ENCODE measurements at regions not wholly inside any gene's neighbourhood (a gene's known extent, or its start where the extent isn't known, plus 50 kb on each side); places are given as distances from the start of the nearest gene placed in this dataset.

DNA sequence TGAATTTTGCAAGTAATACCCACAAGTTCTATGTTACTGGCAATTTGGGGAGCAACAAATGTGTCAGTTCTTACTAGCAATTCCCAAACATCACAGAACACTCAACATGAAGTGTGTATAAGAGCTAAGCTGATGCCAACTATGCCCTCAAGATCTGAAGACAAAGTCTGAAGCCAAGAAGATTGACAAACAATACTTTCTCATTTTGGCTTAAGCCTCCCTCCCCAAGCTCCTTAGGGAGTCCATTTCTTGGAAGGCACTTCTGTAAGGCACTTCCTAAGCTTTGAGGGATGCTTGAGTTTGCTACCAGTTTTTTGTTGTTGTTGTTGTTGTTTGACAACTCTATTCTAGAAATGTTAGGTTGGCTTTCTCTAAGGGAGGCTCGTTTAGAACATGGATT, 154.4 kb upstream of the ZNF644 start:
- ATAC-seq (ENCODE audit: low FRiP score), result no peak
- no peaks in the 10 kb centered on the region for H3K9me3 ChIP-seq (ENCODE audit: control insufficient read depth, low read length)
- no peaks in the 10 kb centered on the region for H3K4me1 ChIP-seq (ENCODE audit: control insufficient read depth in 1 of 2, insufficient read depth in 2 of 2, low read length in 2 of 2)
- H3K27ac ChIP-seq (ENCODE audit: low read depth in 1 of 2, low read length in 2 of 2), result no peak overlapping the region
- DNase-seq, result no peak
- WGBS, 2 donors, result 56 to 58% methylated on average over 1 of the region's 1 CpG
- intact Hi-C loops (cut with DNase I), result no loop called here
- H3K4me3 ChIP-seq (ENCODE audit: low read length in 2 of 2), result no peak overlapping the region
- H3K27me3 ChIP-seq (ENCODE audit: control insufficient read depth in 1 of 2, insufficient read depth in 2 of 2, low read length in 1 of 2), result no peaks in the 10 kb centered on the region
- no peaks in the 10 kb centered on the region for H3K36me3 ChIP-seq (ENCODE audit: control insufficient read depth in 1 of 2, insufficient read depth in 2 of 2, low read length in 1 of 2)

DNA sequence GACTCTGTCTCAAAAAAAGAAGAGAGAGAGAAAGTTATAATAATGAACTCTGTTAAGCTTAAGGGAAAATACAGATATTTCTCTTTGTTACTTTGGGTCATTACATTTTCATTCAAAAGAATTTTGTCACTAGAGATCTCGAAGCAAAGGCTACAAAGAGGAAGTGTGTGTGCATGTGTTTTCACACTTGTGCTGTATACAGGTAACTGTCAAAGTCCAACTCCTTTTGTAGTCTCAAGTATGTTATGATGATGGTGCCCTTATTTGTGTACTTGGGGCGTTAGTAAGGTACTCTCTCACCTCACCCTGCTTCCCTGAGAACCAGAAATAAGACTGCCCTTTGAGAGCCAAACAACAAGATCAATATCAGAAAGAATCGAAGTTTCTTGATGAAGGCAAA, 152.9 kb upstream of the ZNF644 start:
- Histone ChIP-seq H3K36me3 (ENCODE audit: control insufficient read depth in 1 of 2, insufficient read depth in 2 of 2, low read length in 1 of 2) (no peaks in the 10 kb centered on the region), H3K4me1 (ENCODE audit: control insufficient read depth in 1 of 2, insufficient read depth in 2 of 2, low read length in 2 of 2) (no peaks in the 10 kb centered on the region), H3K9me3 (ENCODE audit: control insufficient read depth, low read length) (no peaks in the 10 kb centered on the region), H3K27me3 (ENCODE audit: control insufficient read depth in 1 of 2, insufficient read depth in 2 of 2, low read length in 1 of 2) (no peaks in the 10 kb centered on the region), H3K27ac (ENCODE audit: low read depth in 1 of 2, low read length in 2 of 2) (no peak overlapping the region), H3K4me3 (ENCODE audit: low read length in 2 of 2) (no peak overlapping the region)
- ATAC-seq (ENCODE audit: low FRiP score) (no peak), DNase-seq (no peak)
- intact Hi-C loops (cut with DNase I), result no loop called here
- WGBS, 2 donors, result 78 to 80% methylated on average over 3 of the region's 3 CpGs

DNA sequence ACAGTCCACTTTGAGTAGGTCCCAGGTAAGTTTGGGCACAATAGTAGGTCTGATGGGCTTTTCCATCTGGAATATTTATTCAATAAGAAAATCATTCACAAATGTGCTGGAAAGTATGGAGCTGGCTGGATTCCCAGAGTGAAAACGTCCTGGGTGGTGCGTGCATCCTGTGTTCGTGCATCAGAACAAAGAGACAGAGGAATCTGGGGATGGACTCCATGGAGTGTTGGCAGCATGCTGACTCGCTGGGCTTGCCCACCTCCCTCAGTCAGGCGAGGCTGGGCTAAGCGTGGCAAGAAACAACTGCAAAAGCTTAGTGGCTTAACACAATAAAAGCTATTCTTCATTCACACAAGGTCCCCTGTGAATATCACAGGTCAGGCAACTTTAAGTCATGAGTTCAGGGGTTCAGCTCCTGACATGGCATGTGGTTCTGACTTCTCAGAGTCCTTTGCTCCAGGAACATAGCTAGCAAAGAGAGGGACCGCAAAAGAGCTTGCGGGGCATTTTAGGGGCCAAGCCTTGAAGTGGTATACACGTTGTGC, 151.6 kb upstream of the ZNF644 start:
- no peak for ATAC-seq (ENCODE audit: low FRiP score)

DNA sequence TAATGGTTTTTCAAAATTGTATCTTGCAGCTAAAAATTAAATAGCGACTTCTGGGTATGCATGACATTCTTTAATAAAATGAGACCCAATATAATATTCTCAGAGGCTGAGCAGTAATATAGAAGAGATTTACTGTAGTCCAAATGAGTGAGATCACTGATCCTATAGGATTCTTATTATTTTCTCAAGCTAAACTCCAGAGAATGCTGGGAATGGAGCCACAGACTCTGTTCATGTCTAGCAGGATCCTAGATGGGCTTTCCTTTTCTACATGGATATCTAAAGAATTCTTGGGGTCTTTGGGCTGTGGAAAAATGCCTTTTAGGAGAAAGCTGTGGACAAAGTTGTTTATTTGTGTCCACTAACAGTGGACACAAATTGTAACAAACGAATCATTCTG, 150.7 kb upstream of the ZNF644 start:
- Histone ChIP-seq H3K36me3 (ENCODE audit: control insufficient read depth in 1 of 2, insufficient read depth in 2 of 2, low read length in 1 of 2) (no peaks in the 10 kb centered on the region), H3K4me1 (ENCODE audit: control insufficient read depth in 1 of 2, insufficient read depth in 2 of 2, low read length in 2 of 2) (no peaks in the 10 kb centered on the region), H3K27ac (ENCODE audit: low read depth in 1 of 2, low read length in 2 of 2) (no peak overlapping the region), H3K9me3 (ENCODE audit: control insufficient read depth, low read length) (no peaks in the 10 kb centered on the region), H3K4me3 (ENCODE audit: low read length in 2 of 2) (no peak overlapping the region), H3K27me3 (ENCODE audit: control insufficient read depth in 1 of 2, insufficient read depth in 2 of 2, low read length in 1 of 2) (no peaks in the 10 kb centered on the region)
- intact Hi-C loops (cut with DNase I), result no loop called here
- no peak for ATAC-seq (ENCODE audit: low FRiP score)
- 42 to 50% methylated on average over 2 of the region's 2 CpGs for WGBS, 2 donors
- DNase-seq, result no peak

More for the DNA sequence above, 151.6 kb upstream of the ZNF644 start:
- intact Hi-C loops (cut with DNase I), result no loop called here
- DNase-seq, result no peak
- 38 to 48% methylated on average over 9 of the region's 9 CpGs for WGBS, 2 donors
- no peaks in the 10 kb centered on the region for H3K4me1 ChIP-seq (ENCODE audit: control insufficient read depth in 1 of 2, insufficient read depth in 2 of 2, low read length in 2 of 2)
- H3K4me3 ChIP-seq (ENCODE audit: low read length in 2 of 2), result no peak overlapping the region
- no peak overlapping the region for H3K27ac ChIP-seq (ENCODE audit: low read depth in 1 of 2, low read length in 2 of 2)
- no peaks in the 10 kb centered on the region for H3K9me3 ChIP-seq (ENCODE audit: control insufficient read depth, low read length)
- H3K36me3 ChIP-seq (ENCODE audit: control insufficient read depth in 1 of 2, insufficient read depth in 2 of 2, low read length in 1 of 2), result no peaks in the 10 kb centered on the region
- H3K27me3 ChIP-seq (ENCODE audit: control insufficient read depth in 1 of 2, insufficient read depth in 2 of 2, low read length in 1 of 2), result no peaks in the 10 kb centered on the region

DNA sequence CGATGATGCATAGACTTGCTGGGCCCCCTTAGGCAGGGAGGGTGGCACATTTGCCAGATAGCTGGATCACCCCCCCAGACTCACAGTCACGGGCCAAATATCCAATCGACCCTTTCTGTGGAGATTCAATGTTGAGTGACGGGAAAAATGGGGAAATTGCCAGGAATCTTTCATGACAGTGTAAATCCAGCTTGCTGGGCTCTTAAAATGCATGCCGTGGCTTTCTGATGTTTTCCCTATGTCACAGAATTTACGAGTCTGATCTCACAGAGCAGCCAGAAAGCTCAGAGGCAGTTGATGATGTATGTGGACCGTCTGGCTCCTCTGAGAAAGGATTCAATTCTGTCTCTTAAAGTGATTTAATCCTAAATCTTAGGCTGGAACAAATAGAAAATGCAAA, 150.1 kb upstream of the ZNF644 start:
- no peak overlapping the region for H3K4me3 ChIP-seq (ENCODE audit: low read length in 2 of 2)
- DNase-seq (no peak), ATAC-seq (ENCODE audit: low FRiP score) (no peak)
- no peak overlapping the region for H3K27ac ChIP-seq (ENCODE audit: low read depth in 1 of 2, low read length in 2 of 2)
- WGBS, 2 donors, result 6 to 15% methylated on average over 7 of the region's 7 CpGs
- H3K9me3 ChIP-seq (ENCODE audit: control insufficient read depth, low read length), result no peaks in the 10 kb centered on the region
- no peaks in the 10 kb centered on the region for H3K4me1 ChIP-seq (ENCODE audit: control insufficient read depth in 1 of 2, insufficient read depth in 2 of 2, low read length in 2 of 2)
- H3K27me3 ChIP-seq (ENCODE audit: control insufficient read depth in 1 of 2, insufficient read depth in 2 of 2, low read length in 1 of 2), result no peaks in the 10 kb centered on the region
- intact Hi-C loops (cut with DNase I), result no loop called here
- H3K36me3 ChIP-seq (ENCODE audit: control insufficient read depth in 1 of 2, insufficient read depth in 2 of 2, low read length in 1 of 2), result no peaks in the 10 kb centered on the region

DNA sequence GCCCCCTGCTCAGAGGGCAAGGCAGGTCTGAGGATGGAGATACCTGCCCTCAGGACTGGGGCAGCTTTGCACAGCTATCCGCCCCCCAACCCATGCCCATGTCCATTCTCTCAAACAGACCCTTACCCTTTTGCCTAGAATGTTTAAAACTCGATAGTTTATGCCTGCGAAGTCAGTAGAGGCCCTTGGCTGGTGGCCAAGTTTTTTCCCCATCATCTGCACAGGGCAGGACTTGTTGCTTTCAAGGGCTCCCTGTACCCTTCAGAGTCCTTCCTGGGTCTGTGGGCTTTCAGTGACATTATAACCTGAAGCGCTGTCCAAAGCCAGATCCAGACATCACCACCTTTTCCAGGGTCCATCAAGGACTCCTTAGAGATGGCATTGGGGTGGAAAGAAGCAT, 148.7 kb upstream of the ZNF644 start:
- Histone ChIP-seq H3K27ac (ENCODE audit: low read depth in 1 of 2, low read length in 2 of 2) (no peak overlapping the region), H3K27me3 (ENCODE audit: control insufficient read depth in 1 of 2, insufficient read depth in 2 of 2, low read length in 1 of 2) (no peaks in the 10 kb centered on the region), H3K36me3 (ENCODE audit: control insufficient read depth in 1 of 2, insufficient read depth in 2 of 2, low read length in 1 of 2) (no peaks in the 10 kb centered on the region), H3K4me3 (ENCODE audit: low read length in 2 of 2) (no peak overlapping the region), H3K4me1 (ENCODE audit: control insufficient read depth in 1 of 2, insufficient read depth in 2 of 2, low read length in 2 of 2) (no peaks in the 10 kb centered on the region), H3K9me3 (ENCODE audit: control insufficient read depth, low read length) (no peaks in the 10 kb centered on the region)
- DNase-seq (no peak), ATAC-seq (ENCODE audit: low FRiP score) (no peak)
- intact Hi-C loops (cut with DNase I), result no loop called here
- WGBS, 2 donors, result 73 to 79% methylated on average over 4 of the region's 4 CpGs

DNA sequence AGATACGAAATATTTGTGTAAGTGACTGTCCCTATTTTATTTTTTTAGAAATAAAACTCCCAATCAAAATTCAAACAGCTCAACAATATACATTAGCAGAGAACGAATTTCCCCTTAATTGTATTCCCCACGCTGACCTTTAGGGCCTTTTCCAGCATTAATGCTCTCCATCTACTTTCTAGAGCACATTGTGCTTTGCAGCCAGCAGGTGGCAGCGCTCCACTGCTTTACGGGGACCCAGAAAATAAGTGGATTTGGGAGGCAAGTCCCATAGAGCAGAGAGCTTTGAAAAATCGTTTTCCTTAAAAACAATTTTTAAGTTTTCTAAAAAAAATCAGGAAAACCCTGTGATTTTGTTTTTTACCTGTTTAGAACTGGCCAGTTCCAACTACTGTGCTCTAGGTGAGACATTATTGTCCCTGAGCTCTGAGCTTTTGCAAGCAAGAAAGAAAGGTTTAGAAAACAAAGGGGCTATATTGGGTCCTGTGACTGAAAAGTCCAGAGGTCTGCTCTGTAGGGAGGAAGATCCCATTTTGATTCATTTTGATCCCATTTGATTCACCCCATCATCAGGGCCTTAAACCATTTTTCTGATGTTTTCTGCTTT, 144.4 kb upstream of the ZNF644 start:
- Histone ChIP-seq H3K4me1 (ENCODE audit: control insufficient read depth in 1 of 2, insufficient read depth in 2 of 2, low read length in 2 of 2) (no peaks in the 10 kb centered on the region), H3K27ac (ENCODE audit: low read depth in 1 of 2, low read length in 2 of 2) (no peak overlapping the region), H3K27me3 (ENCODE audit: control insufficient read depth in 1 of 2, insufficient read depth in 2 of 2, low read length in 1 of 2) (no peaks in the 10 kb centered on the region), H3K9me3 (ENCODE audit: control insufficient read depth, low read length) (no peaks in the 10 kb centered on the region), H3K4me3 (ENCODE audit: low read length in 2 of 2) (no peak overlapping the region), H3K36me3 (ENCODE audit: control insufficient read depth in 1 of 2, insufficient read depth in 2 of 2, low read length in 1 of 2) (no peaks in the 10 kb centered on the region)
- 16 to 19% methylated on average over 6 of the region's 6 CpGs for WGBS, 2 donors
- DNase-seq (no peak), ATAC-seq (ENCODE audit: low FRiP score) (peak; percentile 80)
- intact Hi-C loops (cut with DNase I), result loop anchor here (5.0 kb wide), 2 partner anchors 1049 to 1054 kb away; no protein-coding TSS in a partner anchor

DNA sequence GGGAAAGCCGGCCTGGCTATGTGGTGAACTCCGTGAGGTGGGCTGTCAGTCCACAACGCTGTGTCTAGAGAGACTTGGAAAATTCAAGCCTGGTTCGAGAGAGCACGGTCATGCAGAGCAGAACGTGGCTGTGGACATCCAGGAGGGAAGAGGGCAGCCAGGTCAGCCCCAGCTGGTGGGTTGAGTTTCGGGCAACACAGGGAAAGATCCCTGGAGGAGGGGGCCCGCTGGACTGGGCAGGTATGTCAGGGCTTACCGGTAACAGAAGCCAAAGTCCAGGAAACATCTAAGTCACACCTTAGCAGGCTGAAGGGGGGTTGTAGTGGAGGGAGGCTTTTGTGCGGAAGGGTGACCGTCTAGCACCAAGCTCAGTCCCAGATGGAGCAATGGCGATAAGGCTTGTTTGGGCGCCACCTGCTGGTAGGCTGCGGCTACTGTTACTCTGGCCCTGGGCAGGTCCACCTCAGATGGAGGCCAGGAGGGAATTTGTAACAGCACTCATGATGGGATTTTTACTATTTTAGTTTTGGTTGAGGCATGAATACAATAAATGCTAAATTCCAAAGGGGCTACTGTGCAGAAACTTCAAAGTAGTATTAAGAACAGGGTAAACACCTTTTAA, 143.3 kb upstream of the ZNF644 start:
- WGBS, 2 donors, result 44 to 47% methylated on average over 14 of the region's 14 CpGs
- no peaks in the 10 kb centered on the region for H3K9me3 ChIP-seq (ENCODE audit: control insufficient read depth, low read length)
- no peaks in the 10 kb centered on the region for H3K27me3 ChIP-seq (ENCODE audit: control insufficient read depth in 1 of 2, insufficient read depth in 2 of 2, low read length in 1 of 2)
- no peaks in the 10 kb centered on the region for H3K4me1 ChIP-seq (ENCODE audit: control insufficient read depth in 1 of 2, insufficient read depth in 2 of 2, low read length in 2 of 2)
- peak; percentile 89 for ATAC-seq (ENCODE audit: low FRiP score)
- H3K27ac ChIP-seq (ENCODE audit: low read depth in 1 of 2, low read length in 2 of 2), result no peak overlapping the region
- intact Hi-C loops (cut with DNase I), result loop anchor here (5.0 kb wide), 2 partner anchors 1048 to 1053 kb away; no protein-coding TSS in a partner anchor
- no peaks in the 10 kb centered on the region for H3K36me3 ChIP-seq (ENCODE audit: control insufficient read depth in 1 of 2, insufficient read depth in 2 of 2, low read length in 1 of 2)
- DNase-seq, result peak; percentile 83 to 91
- H3K4me3 ChIP-seq (ENCODE audit: low read length in 2 of 2), result no peak overlapping the region

DNA sequence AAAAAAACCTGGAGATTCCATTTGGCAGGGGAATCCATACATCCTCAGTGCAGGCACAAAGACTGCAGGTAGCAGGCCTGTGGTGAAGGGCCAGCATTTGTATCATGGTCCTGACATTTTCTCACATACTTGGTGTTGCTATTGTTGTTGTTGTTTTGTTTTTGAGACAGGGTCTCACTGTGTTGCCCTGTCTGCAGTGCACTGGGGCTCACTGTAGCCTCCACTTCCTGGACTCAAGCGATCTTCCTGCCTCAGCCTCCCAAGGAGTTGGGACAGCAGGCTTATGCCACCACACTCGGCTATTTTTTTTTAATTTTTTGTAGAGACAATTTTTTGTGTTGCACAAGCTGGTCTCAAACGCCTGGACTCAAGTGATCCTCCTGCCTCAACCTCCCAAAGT, 140.8 kb upstream of the ZNF644 start:
- H3K4me3 ChIP-seq (ENCODE audit: low read length in 2 of 2), result no peak overlapping the region
- no peaks in the 10 kb centered on the region for H3K9me3 ChIP-seq (ENCODE audit: control insufficient read depth, low read length)
- H3K27me3 ChIP-seq (ENCODE audit: control insufficient read depth in 1 of 2, insufficient read depth in 2 of 2, low read length in 1 of 2), result no peaks in the 10 kb centered on the region
- WGBS, 2 donors, result 91 to 93% methylated on average over 3 of the region's 3 CpGs
- no peak for DNase-seq
- H3K4me1 ChIP-seq (ENCODE audit: control insufficient read depth in 1 of 2, insufficient read depth in 2 of 2, low read length in 2 of 2), result no peaks in the 10 kb centered on the region
- H3K27ac ChIP-seq (ENCODE audit: low read depth in 1 of 2, low read length in 2 of 2), result no peak overlapping the region
- intact Hi-C loops (cut with DNase I), result no loop called here
- ATAC-seq (ENCODE audit: low FRiP score), result no peak
- H3K36me3 ChIP-seq (ENCODE audit: control insufficient read depth in 1 of 2, insufficient read depth in 2 of 2, low read length in 1 of 2), result no peaks in the 10 kb centered on the region

Data from aorta (tissue), 5 donors.